A549 (cell line): ENCODE measurements at regions not wholly inside any gene's neighbourhood (a gene's known extent, or its start where the extent isn't known, plus 50 kb on each side); places are given as distances from the start of the nearest gene placed in this dataset.

Source experiments
- ATAC-seq, 2 experiments: fragments of 200-7000 bp in 1 of 2; fragments of >200 bp in 1 of 2; cut with Nextera tagmentation in 1 of 2; cut with Tn5 transposase in 1 of 2; 3 replicates each; pipeline versions ENCODE4 v1.8.0 to v1.9.1; 2018 to 2020; ENCODE audit warnings: mild to moderate bottlenecking in 1 of 2, moderate library complexity in 1 of 2
- CTCF ChIA-PET: fragments of 300-600 bp; sonication (Branson Sonifier 250); formaldehyde crosslinking; extraction: SDS; loops from one replicate; lab custom pipeline; 2021; ENCODE audit warnings: antibody characterized with exemption, inconsistent platforms; lab: Yijun Ruan, JAX
- POLR2A ChIA-PET: fragments of 350-600 bp; formaldehyde crosslinking; extraction: SDS; loops from one replicate; lab custom pipeline; 2021; ENCODE audit warnings: antibody characterized with exemption, inconsistent platforms; lab: Yijun Ruan, JAX
- DNase-seq, 2 experiments: peaks; one replicate each; pipeline versions ENCODE4 v3.0.0 to v3.0.0-alpha.2; 2011 to 2016; ENCODE audit warnings: low read depth in 1 of 2, low spot score in 1 of 2
- FAIRE-seq: peaks from 2 replicates; lab custom pipeline; 2011; peaks lifted over from hg19 to GRCh38; lab: Jason Lieb, UNC
- H3K27ac ChIP-seq, 2 experiments: fragments of >200 bp; sonication (Bioruptor Twin); formaldehyde crosslinking; 3 replicates each; pipeline ENCODE4 v1.5.1; 2016 to 2017
- H3K4me1 ChIP-seq: fragments of >200 bp; sonication (Bioruptor Twin); formaldehyde crosslinking; 3 replicates; pipeline ENCODE4 v1.6.1; 2016
- H3K4me2 ChIP-seq: fragments of >200 bp; sonication (Bioruptor Twin); formaldehyde crosslinking; 3 replicates; pipeline ENCODE4 v1.6.1; 2016
- H3K4me3 ChIP-seq: fragments of >200 bp; sonication (Bioruptor Twin); formaldehyde crosslinking; 3 replicates; pipeline ENCODE4 v1.5.1; 2016
- H3K9me3 ChIP-seq: fragments of >200 bp; sonication (Bioruptor Twin); formaldehyde crosslinking; 3 replicates; pipeline ENCODE4 v1.6.1; 2016
- CEBPB ChIP-seq, 2 experiments: fragments of >200 bp in 1 of 2; sonication (Bioruptor Twin) in 1 of 2; formaldehyde crosslinking in 1 of 2; IDR thresholded peaks; 2 replicates each; pipeline ENCODE4 v1.6.1; 2012 to 2016
- CHD2 ChIP-seq: fragments of 150-350 bp; IDR thresholded peaks from 2 replicates; pipeline ENCODE4 v1.6.1; 2014; ENCODE audit warnings: low read length; ENCODE audit not compliant: partially characterized antibody
- EHMT2 ChIP-seq: fragments of 200-600 bp; sonication (generic); IDR thresholded peaks from 2 replicates; pipeline ENCODE4 v1.6.1; 2016; ENCODE audit warnings: antibody characterized with exemption, low read depth, mild to moderate bottlenecking, moderate library complexity
- EP300 ChIP-seq, 2 experiments: fragments of >200 bp; sonication (Bioruptor Twin); formaldehyde crosslinking; IDR thresholded peaks; 2 replicates in 1 of 2; 3 replicates in 1 of 2; pipeline ENCODE4 v1.6.1; 2016 to 2017
- ESRRA ChIP-seq: fragments of 150-350 bp; IDR thresholded peaks from 2 replicates; pipeline ENCODE4 v1.6.1; 2014; ENCODE audit warnings: mild to moderate bottlenecking, low read length, borderline replicate concordance
- FOSB ChIP-seq: fragments of 250-450 bp; sonication (Bioruptor Pico); IDR thresholded peaks from 2 replicates; pipeline ENCODE4 v1.5.0; 2020; ENCODE audit warnings: mild to moderate bottlenecking, moderate library complexity
- GATA3 ChIP-seq: IDR thresholded peaks from 2 replicates; pipeline ENCODE4 v1.6.1; 2012; ENCODE audit warnings: borderline replicate concordance
- HOXA7 ChIP-seq: fragments of 250-450 bp; sonication (Bioruptor Pico); IDR thresholded peaks from 2 replicates; pipeline ENCODE4 v1.5.0; 2020; ENCODE audit warnings: mild to moderate bottlenecking, moderate library complexity
- HOXB13 ChIP-seq: fragments of 250-450 bp; sonication (Bioruptor Pico); IDR thresholded peaks from 2 replicates; pipeline ENCODE4 v1.5.0; 2020; ENCODE audit warnings: low read depth, mild to moderate bottlenecking, moderate library complexity
- JUN ChIP-seq, 2 experiments: fragments of >200 bp; sonication (Bioruptor Twin); formaldehyde crosslinking; IDR thresholded peaks; 2 replicates in 1 of 2; 3 replicates in 1 of 2; pipeline ENCODE4 v1.6.1; 2016 to 2017
- JUNB ChIP-seq: fragments of >200 bp; sonication (Bioruptor Twin); formaldehyde crosslinking; IDR thresholded peaks from 2 replicates; pipeline ENCODE4 v1.6.1; 2016
- KDM5A ChIP-seq: fragments of 200-600 bp; sonication (generic); IDR thresholded peaks from 2 replicates; pipeline ENCODE4 v1.6.1; 2016; ENCODE audit warnings: antibody characterized with exemption, mild to moderate bottlenecking
- MYC ChIP-seq: IDR thresholded peaks from 2 replicates; pipeline ENCODE4 v1.6.1; 2012; ENCODE audit warnings: mild to moderate bottlenecking, inconsistent platforms, low read length, improper control_type of control experiment, borderline replicate concordance
- NFE2L2 ChIP-seq: fragments of 150-350 bp; conservative IDR thresholded peaks from 2 replicates; pipeline ENCODE4 v1.6.1; 2014; ENCODE audit warnings: low read length
- NPAS2 ChIP-seq: fragments of 250-450 bp; sonication (Bioruptor Pico); IDR thresholded peaks from 2 replicates; pipeline ENCODE4 v1.8.0; 2022; ENCODE audit warnings: mild to moderate bottlenecking, moderate library complexity, borderline replicate concordance
- POLR2AphosphoS2 ChIP-seq: conservative IDR thresholded peaks from 2 replicates; pipeline ENCODE4 v1.6.1; 2012; ENCODE audit warnings: low read length, improper control_type of control experiment, inconsistent platforms
- RAD21 ChIP-seq, 2 experiments: fragments of >200 bp in 1 of 2; sonication (Bioruptor Twin) in 1 of 2; formaldehyde crosslinking in 1 of 2; IDR thresholded peaks in 1 of 2; conservative IDR thresholded peaks in 1 of 2; 2 replicates in 1 of 2; 3 replicates in 1 of 2; pipeline ENCODE4 v1.6.1; 2012 to 2018; ENCODE audit warnings: inconsistent platforms in 1 of 2
- RCOR1 ChIP-seq: fragments of 150-350 bp; IDR thresholded peaks from 2 replicates; pipeline ENCODE4 v1.6.1; 2014; ENCODE audit warnings: antibody characterized with exemption, low read length, low read depth
- RNF2 ChIP-seq: fragments of 200-600 bp; sonication (generic); IDR thresholded peaks from 2 replicates; pipeline ENCODE4 v1.6.1; 2016; ENCODE audit warnings: low read depth, mild to moderate bottlenecking, antibody characterized with exemption, moderate library complexity, borderline replicate concordance
- SMC3 ChIP-seq: fragments of >200 bp; sonication (Bioruptor Twin); formaldehyde crosslinking; IDR thresholded peaks from 3 replicates; pipeline ENCODE4 v1.6.1; 2018; ENCODE audit warnings: inconsistent platforms
- ZFP36 ChIP-seq: fragments of 450-650 bp; IDR thresholded peaks from 2 replicates; pipeline ENCODE4 v1.6.1; 2014; ENCODE audit warnings: borderline replicate concordance; ENCODE audit not compliant: partially characterized antibody
- ZNF302 ChIP-seq: fragments of 250-450 bp; sonication (Bioruptor Pico); IDR thresholded peaks from 2 replicates; pipeline ENCODE4 v1.9.0; 2021; ENCODE audit warnings: inconsistent platforms, mild to moderate bottlenecking, moderate library complexity
- WGBS: methylation state at CpG from one replicate; pipeline ENCODE4 v1.1.6; 2017; ENCODE audit errors: missing lambda C conversion rate; 5-methylcytosine and 5-hydroxymethylcytosine counted together
- TF ChIP-seq, protein P1 (sequence below): IDR thresholded peaks from 2 replicates; pipeline ENCODE4 v1.6.1; 2012
- TF ChIP-seq, protein P2 (sequence below): fragments of 450-650 bp; IDR thresholded peaks from 2 replicates; pipeline ENCODE4 v1.6.1; 2014; ENCODE audit warnings: antibody characterized with exemption
- TF ChIP-seq, protein P3 (sequence below): fragments of 150-350 bp; IDR thresholded peaks from 2 replicates; pipeline ENCODE4 v1.6.1; 2014; ENCODE audit warnings: low read depth, mild to moderate bottlenecking, low read length
- TF ChIP-seq, protein P4 (sequence below): fragments of >200 bp; sonication (Bioruptor Twin); formaldehyde crosslinking; IDR thresholded peaks from 3 replicates; pipeline ENCODE4 v1.5.1; 2016

DNA sequence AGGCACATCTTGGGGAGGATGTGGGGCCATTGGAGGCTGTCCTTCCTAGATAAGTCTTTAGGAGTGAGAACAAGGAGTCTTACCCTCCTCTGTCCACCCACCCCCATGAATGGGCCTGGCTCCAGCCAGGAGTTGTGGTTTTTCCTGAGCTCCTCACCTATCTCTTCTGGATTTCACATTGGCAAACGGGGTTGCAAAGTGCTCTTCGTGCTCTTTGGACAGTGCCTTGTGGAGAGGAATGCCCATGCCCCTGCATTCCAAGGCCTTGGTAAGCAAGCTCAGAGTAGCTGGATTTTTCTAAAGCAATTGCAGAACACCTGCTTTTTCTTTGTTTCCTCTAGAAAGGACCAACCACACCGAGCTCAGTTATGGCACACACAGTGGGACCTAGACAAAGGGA is 152.1 kb upstream of the CAMK1G start:
- Histone ChIP-seq H3K4me3 (no peak overlapping the region), H3K27ac (no peak overlapping the region), H3K9me3 (no peaks in the 10 kb centered on the region), H3K4me2 (no peak overlapping the region)
- FAIRE-seq = no peak
- ChIA-PET CTCF (interaction anchor here (1.5 kb wide), 1 partner anchor 228 kb away, joined by 5 read pairs; no protein-coding TSS in a partner anchor), POLR2A (no interaction called here)
- ATAC-seq = no peak
- 61% methylated on average over 3 of the region's 3 CpGs for WGBS
- TF ChIP-seq POLR2AphosphoS2 (no peak), EP300 (IDR thresholded peaks at IDR 0.05) (no peak), CEBPB (IDR thresholded peaks at IDR 0.05) (no peak), HOXA7 (CRISPR knock-in tag) (no peak), ZFP36 (no peak), HOXB13 (CRISPR knock-in tag) (no peak), RCOR1 (no peak), JUNB (no peak), RAD21 (conservative IDR thresholded peaks at IDR 0.05 in 1 of 2, IDR thresholded peaks at IDR 0.05 in 1 of 2) (no peak), RNF2 (no peak), CHD2 (no peak), MYC (no peak), SMC3 (no peak), GATA3 (no peak), ZNF302 (CRISPR knock-in tag) (no peak), KDM5A (no peak)
- TF ChIP-seq, protein P1, sequence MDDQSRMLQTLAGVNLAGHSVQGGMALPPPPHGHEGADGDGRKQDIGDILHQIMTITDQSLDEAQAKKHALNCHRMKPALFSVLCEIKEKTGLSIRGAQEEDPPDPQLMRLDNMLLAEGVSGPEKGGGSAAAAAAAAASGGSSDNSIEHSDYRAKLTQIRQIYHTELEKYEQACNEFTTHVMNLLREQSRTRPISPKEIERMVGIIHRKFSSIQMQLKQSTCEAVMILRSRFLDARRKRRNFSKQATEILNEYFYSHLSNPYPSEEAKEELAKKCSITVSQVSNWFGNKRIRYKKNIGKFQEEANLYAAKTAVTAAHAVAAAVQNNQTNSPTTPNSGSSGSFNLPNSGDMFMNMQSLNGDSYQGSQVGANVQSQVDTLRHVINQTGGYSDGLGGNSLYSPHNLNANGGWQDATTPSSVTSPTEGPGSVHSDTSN = no peak
- TF ChIP-seq, all 56 proteins: peak for 0
- H3K4me1 ChIP-seq = peaks cover 22% of the 10 kb centered on the region
- DNase-seq = no peak

DNA sequence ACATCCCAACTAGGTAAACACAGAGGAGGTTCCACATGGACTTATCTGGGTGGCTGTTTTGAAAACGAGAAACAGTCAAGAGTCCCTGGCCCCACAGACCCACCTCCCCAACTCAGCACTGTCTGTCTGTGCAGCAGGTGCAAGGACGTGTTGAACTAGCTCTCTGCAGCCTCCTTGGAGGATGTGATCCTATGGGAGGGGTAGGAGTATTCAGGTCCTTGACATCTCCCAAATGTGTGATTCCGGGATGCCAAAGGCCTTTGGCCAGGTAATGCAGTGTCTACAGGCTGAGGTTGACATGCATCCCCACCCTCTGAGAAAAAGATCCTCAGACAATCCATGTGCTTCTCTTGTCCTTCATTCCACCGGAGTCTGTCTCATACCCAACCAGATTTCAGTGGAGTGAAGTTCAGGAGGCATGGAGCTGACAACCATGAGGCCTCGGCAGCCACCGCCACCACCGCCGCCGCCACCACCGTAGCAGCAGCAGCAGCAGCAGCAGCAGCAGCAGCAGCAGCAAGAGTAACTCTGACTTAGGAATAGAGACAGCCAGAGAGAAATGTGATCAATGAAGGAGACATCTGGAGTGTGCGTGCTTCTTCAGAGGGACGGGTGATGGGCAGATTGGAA is 151.6 kb upstream of the CAMK1G start:
- FAIRE-seq (no peak), DNase-seq (no peak), ATAC-seq (no peak)
- WGBS = 88% methylated on average over 12 of the region's 12 CpGs
- CTCF ChIA-PET = interaction anchor here (1.5 kb wide), 1 partner anchor 229 kb away, joined by 5 read pairs; no protein-coding TSS in a partner anchor
- Histone ChIP-seq H3K4me2 (no peak overlapping the region), H3K4me1 (peaks cover 22% of the 10 kb centered on the region), H3K4me3 (no peak overlapping the region), H3K27ac (no peak overlapping the region), H3K9me3 (no peaks in the 10 kb centered on the region)
- POLR2A ChIA-PET = no interaction called here
- TF ChIP-seq JUNB (no peak), NPAS2 (CRISPR knock-in tag) (no peak), EHMT2 (no peak), JUN (IDR thresholded peaks at IDR 0.05) (no peak), NFE2L2 (no peak), ESRRA (no peak), HOXA7 (CRISPR knock-in tag) (no peak), ZFP36 (no peak), FOSB (CRISPR knock-in tag) (no peak)
- TF ChIP-seq, protein P2, sequence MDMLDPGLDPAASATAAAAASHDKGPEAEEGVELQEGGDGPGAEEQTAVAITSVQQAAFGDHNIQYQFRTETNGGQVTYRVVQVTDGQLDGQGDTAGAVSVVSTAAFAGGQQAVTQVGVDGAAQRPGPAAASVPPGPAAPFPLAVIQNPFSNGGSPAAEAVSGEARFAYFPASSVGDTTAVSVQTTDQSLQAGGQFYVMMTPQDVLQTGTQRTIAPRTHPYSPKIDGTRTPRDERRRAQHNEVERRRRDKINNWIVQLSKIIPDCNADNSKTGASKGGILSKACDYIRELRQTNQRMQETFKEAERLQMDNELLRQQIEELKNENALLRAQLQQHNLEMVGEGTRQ = no peak
- TF ChIP-seq, protein P3, sequence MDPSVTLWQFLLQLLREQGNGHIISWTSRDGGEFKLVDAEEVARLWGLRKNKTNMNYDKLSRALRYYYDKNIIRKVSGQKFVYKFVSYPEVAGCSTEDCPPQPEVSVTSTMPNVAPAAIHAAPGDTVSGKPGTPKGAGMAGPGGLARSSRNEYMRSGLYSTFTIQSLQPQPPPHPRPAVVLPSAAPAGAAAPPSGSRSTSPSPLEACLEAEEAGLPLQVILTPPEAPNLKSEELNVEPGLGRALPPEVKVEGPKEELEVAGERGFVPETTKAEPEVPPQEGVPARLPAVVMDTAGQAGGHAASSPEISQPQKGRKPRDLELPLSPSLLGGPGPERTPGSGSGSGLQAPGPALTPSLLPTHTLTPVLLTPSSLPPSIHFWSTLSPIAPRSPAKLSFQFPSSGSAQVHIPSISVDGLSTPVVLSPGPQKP = no peak
- TF ChIP-seq, protein P4, sequence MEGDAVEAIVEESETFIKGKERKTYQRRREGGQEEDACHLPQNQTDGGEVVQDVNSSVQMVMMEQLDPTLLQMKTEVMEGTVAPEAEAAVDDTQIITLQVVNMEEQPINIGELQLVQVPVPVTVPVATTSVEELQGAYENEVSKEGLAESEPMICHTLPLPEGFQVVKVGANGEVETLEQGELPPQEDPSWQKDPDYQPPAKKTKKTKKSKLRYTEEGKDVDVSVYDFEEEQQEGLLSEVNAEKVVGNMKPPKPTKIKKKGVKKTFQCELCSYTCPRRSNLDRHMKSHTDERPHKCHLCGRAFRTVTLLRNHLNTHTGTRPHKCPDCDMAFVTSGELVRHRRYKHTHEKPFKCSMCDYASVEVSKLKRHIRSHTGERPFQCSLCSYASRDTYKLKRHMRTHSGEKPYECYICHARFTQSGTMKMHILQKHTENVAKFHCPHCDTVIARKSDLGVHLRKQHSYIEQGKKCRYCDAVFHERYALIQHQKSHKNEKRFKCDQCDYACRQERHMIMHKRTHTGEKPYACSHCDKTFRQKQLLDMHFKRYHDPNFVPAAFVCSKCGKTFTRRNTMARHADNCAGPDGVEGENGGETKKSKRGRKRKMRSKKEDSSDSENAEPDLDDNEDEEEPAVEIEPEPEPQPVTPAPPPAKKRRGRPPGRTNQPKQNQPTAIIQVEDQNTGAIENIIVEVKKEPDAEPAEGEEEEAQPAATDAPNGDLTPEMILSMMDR = no peak
